Small intestine (tissue), 7 donors: ENCODE measurements at regions not wholly inside any gene's neighbourhood (a gene's known extent, or its start where the extent isn't known, plus 50 kb on each side); places are given as distances from the start of the nearest gene placed in this dataset.
"Not testable (repeated sequence)": the region's sequence is repeated elsewhere in the genome, so short reads cannot be mapped to it uniquely, and the experiment has no call there.

Experiments used
- DNase-seq, 2 donors: peaks; one replicate each; pipeline versions ENCODE4 v3.0.0 to v3.0.0-alpha.2; 2013
- FAIRE-seq: peaks from 2 replicates; lab custom pipeline; 2012; peaks lifted over from hg19 to GRCh38; lab: Jason Lieb, UNC
- H3K27ac ChIP-seq, 3 donors: one replicate each; pipeline ENCODE4 v1.5.1; 2013; ENCODE audit warnings: low read length in 2 of 3, mild to moderate bottlenecking in 2 of 3, control low read depth in 1 of 3, inconsistent platforms in 1 of 3, low read depth in 1 of 3, moderate library complexity in 1 of 3
- H3K27me3 ChIP-seq, 3 donors: one replicate each; pipeline ENCODE4 v1.6.1; 2013; ENCODE audit warnings: low read length in 3 of 3, inconsistent platforms in 1 of 3; ENCODE audit not compliant: control insufficient read depth in 3 of 3, insufficient read depth in 3 of 3
- H3K36me3 ChIP-seq, 3 donors: one replicate each; pipeline ENCODE4 v1.6.1; 2013; ENCODE audit warnings: low read length in 3 of 3, inconsistent platforms in 1 of 3, low read depth in 1 of 3, mild to moderate bottlenecking in 1 of 3, moderate library complexity in 1 of 3; ENCODE audit not compliant: control insufficient read depth in 3 of 3, insufficient read depth in 2 of 3
- H3K4me1 ChIP-seq, 3 donors: one replicate each; pipeline ENCODE4 v1.6.1; 2013; ENCODE audit warnings: low read length in 2 of 3, inconsistent platforms in 1 of 3, low read depth in 1 of 3, mild to moderate bottlenecking in 1 of 3, moderate library complexity in 1 of 3; ENCODE audit not compliant: control insufficient read depth in 3 of 3, insufficient read depth in 2 of 3
- H3K4me3 ChIP-seq, 3 donors: one replicate each; pipeline ENCODE4 v1.5.1; 2013; ENCODE audit warnings: low read length in 3 of 3, control low read depth in 1 of 3, inconsistent platforms in 1 of 3, low read depth in 1 of 3, mild to moderate bottlenecking in 1 of 3, moderate library complexity in 1 of 3
- H3K9me3 ChIP-seq, 2 donors: one replicate each; pipeline ENCODE4 v1.6.1; 2013; ENCODE audit warnings: low read depth in 1 of 2, low read length in 1 of 2; ENCODE audit not compliant: control insufficient read depth in 2 of 2, insufficient read depth in 1 of 2
- WGBS, 3 donors: extraction: QIAGEN DNeasy Blood & Tissue Kit; methylation state at CpG; one replicate each; pipeline ENCODE4 v1.1.7; 2013; 5-methylcytosine and 5-hydroxymethylcytosine counted together
- donor health status: healthy with polysubstance abuse.
- donor health status: control.
- donor health status: control.
- donor health status: Bipolar disorder and iron deficiency.
- donor health status: healthy.

GRCh38 chr6:134748484-134748883, 201.4 kb downstream of the ALDH8A1 start:
- Histone ChIP-seq H3K9me3 (no peaks in the 10 kb centered on the region), H3K4me1 (peaks cover 0 to 4% (median 0%) of the 10 kb centered on the region in 3 donors), H3K36me3 (no peaks in the 10 kb centered on the region), H3K4me3 (no peak overlapping the region), H3K27me3 (no peaks in the 10 kb centered on the region), H3K27ac (no peak overlapping the region)
- FAIRE-seq: no peak
- 76 to 87% (median 77%) methylated on average over 3 of the region's 3 CpGs for WGBS, 3 donors
- no peak for DNase-seq

- not testable (repeated sequence) for H3K4me3 ChIP-seq, H3K27ac ChIP-seq, H3K9me3 ChIP-seq, FAIRE-seq, H3K36me3 ChIP-seq, H3K27me3 ChIP-seq, H3K4me1 ChIP-seq, DNase-seq
- WGBS, 3 donors: 81 to 95% (median 87%) methylated on average over 2 of the region's 2 CpGs
Observed at GRCh38 chr6:134747197-134747596, 202.7 kb downstream of the ALDH8A1 start.

GRCh38 chr6:134746140-134746539, 203.8 kb downstream of the ALDH8A1 start:
- Histone ChIP-seq H3K36me3 (no peaks in the 10 kb centered on the region), H3K4me3 (no peak overlapping the region), H3K27me3 (no peaks in the 10 kb centered on the region), H3K9me3 (no peaks in the 10 kb centered on the region), H3K4me1 (peaks cover 0 to 3% (median under 1%) of the 10 kb centered on the region in 3 donors), H3K27ac (peak overlapping the region in 1 of 3 donors; percentile 32)
- FAIRE-seq (no peak), DNase-seq (peak; percentile 54 to 71)
- WGBS, 3 donors: 20 to 54% (median 39%) methylated on average over 2 of the region's 2 CpGs

GRCh38 chr6:134745192-134745591, 204.7 kb downstream of the ALDH8A1 start:
- H3K4me1 ChIP-seq, H3K27ac ChIP-seq, DNase-seq, H3K4me3 ChIP-seq, H3K27me3 ChIP-seq, FAIRE-seq, H3K9me3 ChIP-seq, H3K36me3 ChIP-seq: not testable (repeated sequence)
- 90 to 93% (median 91%) methylated on average over 8 of the region's 8 CpGs for WGBS, 3 donors

GRCh38 chr6:134744301-134744700, 205.6 kb downstream of the ALDH8A1 start:
- Histone ChIP-seq H3K36me3 (no peaks in the 10 kb centered on the region), H3K4me3 (no peak overlapping the region), H3K4me1 (peaks cover 0 to 7% (median 7%) of the 10 kb centered on the region in 3 donors), H3K27ac (peak overlapping the region in 1 of 3 donors; percentile 10), H3K27me3 (no peaks in the 10 kb centered on the region), H3K9me3 (no peaks in the 10 kb centered on the region)
- FAIRE-seq: no peak
- peak in 1 of 2 donors; percentile 26 for DNase-seq

- FAIRE-seq (no peak), DNase-seq (no peak)
- Histone ChIP-seq H3K9me3 (no peaks in the 10 kb centered on the region), H3K4me1 (peaks cover 0 to 7% (median 5%) of the 10 kb centered on the region in 3 donors), H3K36me3 (no peaks in the 10 kb centered on the region), H3K4me3 (no peak overlapping the region), H3K27ac (peak overlapping the region in 1 of 3 donors; percentile 8), H3K27me3 (no peaks in the 10 kb centered on the region)
- 79 to 83% (median 81%) methylated on average over 7 of the region's 7 CpGs for WGBS, 3 donors
Observed at GRCh38 chr6:134741200-134741536, 208.7 kb downstream of the ALDH8A1 start.

GRCh38 chr6:134740473-134741199, 209.3 kb downstream of the ALDH8A1 start:
- DNase-seq (peak in 1 of 2 donors; percentile 74), FAIRE-seq (no peak)
- Histone ChIP-seq H3K36me3 (no peaks in the 10 kb centered on the region), H3K27ac (peak overlapping the region in 1 of 3 donors; percentile 8), H3K4me3 (no peak overlapping the region), H3K9me3 (no peaks in the 10 kb centered on the region), H3K27me3 (no peaks in the 10 kb centered on the region), H3K4me1 (peaks cover 0 to 7% (median 4%) of the 10 kb centered on the region in 3 donors)
- 58 to 65% (median 63%) methylated on average over 5 of the region's 5 CpGs for WGBS, 3 donors

GRCh38 chr6:134740027-134740373, 209.9 kb downstream of the ALDH8A1 start:
- no peaks in the 10 kb centered on the region for H3K27me3 ChIP-seq
- H3K9me3 ChIP-seq: no peaks in the 10 kb centered on the region
- H3K36me3 ChIP-seq: no peaks in the 10 kb centered on the region
- 20 to 53% (median 30%) methylated on average over 5 of the region's 5 CpGs for WGBS, 3 donors
- peaks cover 0 to 7% (median 4%) of the 10 kb centered on the region in 3 donors for H3K4me1 ChIP-seq
- DNase-seq (no peak), FAIRE-seq (no peak)
- no peak overlapping the region for H3K4me3 ChIP-seq
- H3K27ac ChIP-seq: no peak overlapping the region
